ENCODE measurements at regions not wholly inside any gene's neighbourhood (a gene's known extent, or its start where the extent isn't known, plus 50 kb on each side); places are given as distances from the start of the nearest gene placed in this dataset.

GRCh38 chr11:69569306-69570200 lies 71.4 kb upstream of the CCND1 start:
- no peak for TF ChIP-seq EZH2 (IDR thresholded peaks at IDR 0.05; ENCODE audit: insufficient read depth, poor library complexity, severe bottlenecking)
- no peak for TF ChIP-seq EZH2phosphoT487 (IDR thresholded peaks at IDR 0.05; ENCODE audit: insufficient read depth, low read depth)

All from GM23248 (cell line).